ENCODE measurements at regions not wholly inside any gene's neighbourhood (a gene's known extent, or its start where the extent isn't known, plus 50 kb on each side); places are given as distances from the start of the nearest gene placed in this dataset.

- H3K9me3 Mint-ChIP-seq: no peaks in the 10 kb centered on the region
- H3K4me3 Mint-ChIP-seq: no peak overlapping the region
- DNase-seq (ENCODE audit: extremely low spot score, unreplicated experiment): no peak
- H3K36me3 Mint-ChIP-seq: no peaks in the 10 kb centered on the region
- H3K27me3 Mint-ChIP-seq: no peaks in the 10 kb centered on the region
- no peak overlapping the region for H3K27ac Mint-ChIP-seq
- H3K4me1 Mint-ChIP-seq (ENCODE audit: unreplicated experiment): no peaks in the 10 kb centered on the region
- TF ChIP-seq CTCF (conservative IDR thresholded peaks at IDR 0.05): no peak
These were observed 144.2 kb upstream of the CEP162 start for GRCh38 chr6:84371681-84372080.

DNA sequence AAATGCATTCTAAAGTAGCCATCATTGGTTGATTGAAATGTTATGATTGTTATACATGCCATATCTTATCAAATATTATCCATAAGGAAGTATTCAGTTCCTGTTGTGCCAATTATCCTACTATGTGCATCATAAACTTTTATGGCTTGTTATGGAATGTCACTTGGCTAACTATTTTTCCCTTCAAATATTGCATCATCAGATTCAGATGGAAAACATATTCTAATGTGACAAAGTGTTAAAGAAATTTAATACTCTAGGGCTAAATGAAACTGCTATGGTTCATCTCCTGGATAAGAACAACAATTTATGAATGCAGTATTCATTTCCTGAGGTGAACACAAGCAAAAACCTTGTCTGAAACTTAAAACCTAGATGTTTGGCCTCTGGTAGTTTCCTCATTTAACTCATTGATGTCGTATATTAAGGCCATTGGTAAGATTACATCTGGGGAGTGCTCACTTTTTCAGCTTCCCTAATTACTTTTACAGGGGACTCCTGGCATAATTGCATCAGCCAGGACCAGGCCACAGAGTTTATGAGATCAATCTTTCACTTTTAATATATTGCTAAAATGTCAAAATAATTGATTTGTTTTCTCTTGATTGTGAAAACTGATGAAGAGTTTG lies 134.9 kb upstream of the CEP162 start:
- no peak for DNase-seq (ENCODE audit: extremely low spot score, unreplicated experiment)
- Mint-ChIP-seq H3K27ac (no peak overlapping the region), H3K9me3 (no peaks in the 10 kb centered on the region), H3K36me3 (no peaks in the 10 kb centered on the region), H3K4me3 (no peak overlapping the region), H3K4me1 (ENCODE audit: unreplicated experiment) (no peaks in the 10 kb centered on the region), H3K27me3 (no peaks in the 10 kb centered on the region)
- TF ChIP-seq CTCF (conservative IDR thresholded peaks at IDR 0.05): no peak

DNA sequence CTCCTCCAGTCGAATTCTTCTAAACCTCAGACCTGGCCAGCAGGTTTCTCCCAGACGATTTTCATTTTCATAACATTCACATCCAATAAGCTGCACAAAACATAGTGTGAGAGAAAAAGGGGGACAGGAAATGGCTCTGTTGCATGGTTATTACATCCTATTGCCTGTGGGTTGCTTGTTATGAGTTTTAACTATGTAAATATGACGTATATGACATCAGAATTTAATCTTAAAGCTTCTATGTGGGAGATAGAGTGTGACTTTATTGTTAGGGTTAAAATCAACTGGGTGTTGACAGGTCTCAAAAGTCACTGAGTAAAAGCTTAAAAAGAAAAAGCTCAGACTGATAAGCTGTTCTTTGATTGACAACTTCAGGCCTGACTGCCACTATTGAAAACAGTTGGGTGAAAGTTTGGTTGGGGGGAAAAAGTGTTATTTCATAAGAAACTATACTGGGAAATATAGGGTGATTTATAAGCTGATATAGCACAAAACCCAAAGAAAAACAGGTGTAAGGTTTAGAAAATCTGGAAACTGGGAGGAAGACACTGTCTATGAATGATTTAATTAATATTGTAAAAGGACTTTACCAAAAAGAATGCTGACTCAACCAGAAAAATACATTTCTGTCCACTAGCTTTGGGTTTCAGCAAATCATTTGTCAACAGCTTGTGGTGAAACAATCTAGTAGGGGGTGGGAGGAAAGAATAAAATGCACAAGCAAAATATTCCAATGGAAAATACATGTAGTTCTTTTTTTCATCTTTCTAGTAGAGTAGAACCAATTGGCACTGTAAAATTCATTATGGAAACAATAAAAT lies 134.1 kb upstream of the CEP162 start:
- Mint-ChIP-seq H3K9me3 (no peaks in the 10 kb centered on the region), H3K27ac (no peak overlapping the region), H3K4me1 (ENCODE audit: unreplicated experiment) (no peaks in the 10 kb centered on the region), H3K36me3 (no peaks in the 10 kb centered on the region), H3K27me3 (no peaks in the 10 kb centered on the region), H3K4me3 (no peak overlapping the region)
- DNase-seq (ENCODE audit: extremely low spot score, unreplicated experiment): no peak
- no peak for TF ChIP-seq CTCF (conservative IDR thresholded peaks at IDR 0.05)

DNA sequence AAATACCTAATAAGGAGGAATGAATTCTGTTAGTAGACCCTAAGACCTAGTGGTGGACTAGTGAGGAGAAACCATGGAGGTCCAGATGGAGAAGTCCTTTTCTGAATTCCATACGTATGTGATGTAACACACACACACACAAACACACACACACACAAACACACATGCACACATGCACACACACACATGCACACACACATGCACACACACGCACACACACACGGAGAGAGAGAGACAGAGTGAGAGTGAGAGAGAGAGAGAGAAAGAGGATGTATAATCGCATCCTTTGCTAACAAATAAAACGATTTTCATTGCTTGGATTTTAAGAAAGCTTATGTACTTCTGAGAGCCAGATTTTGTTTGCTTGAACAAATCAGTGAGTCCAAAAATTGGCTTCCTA lies 132.6 kb upstream of the CEP162 start:
- Mint-ChIP-seq H3K9me3 (no peaks in the 10 kb centered on the region), H3K27me3 (no peaks in the 10 kb centered on the region), H3K36me3 (no peaks in the 10 kb centered on the region), H3K27ac (no peak overlapping the region), H3K4me3 (no peak overlapping the region), H3K4me1 (ENCODE audit: unreplicated experiment) (no peaks in the 10 kb centered on the region)
- DNase-seq (ENCODE audit: extremely low spot score, unreplicated experiment): no peak
- TF ChIP-seq CTCF (conservative IDR thresholded peaks at IDR 0.05): no peak

DNA sequence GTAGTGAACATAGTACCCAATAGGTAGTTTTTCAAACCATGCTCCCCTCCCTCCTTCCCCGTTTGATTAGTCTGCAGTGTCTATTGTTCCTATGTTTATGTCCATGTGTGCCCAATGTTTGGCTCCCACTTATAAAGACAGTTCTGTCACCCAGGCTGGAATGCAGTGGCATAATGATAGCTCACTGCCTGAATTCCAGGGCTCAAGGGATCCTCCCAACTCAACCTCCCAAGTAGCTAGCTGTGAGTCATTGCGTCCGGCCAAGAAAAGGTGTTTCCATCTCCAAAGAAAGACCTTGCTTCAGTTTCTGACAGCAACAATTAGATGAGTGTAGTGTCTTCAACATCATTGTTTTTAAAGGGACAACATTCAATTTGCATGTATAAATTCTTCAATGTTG lies 131.1 kb upstream of the CEP162 start:
- H3K4me3 Mint-ChIP-seq: no peak overlapping the region
- H3K27ac Mint-ChIP-seq: no peak overlapping the region

More for the DNA sequence above, 131.1 kb upstream of the CEP162 start:
- H3K9me3 Mint-ChIP-seq: no peaks in the 10 kb centered on the region
- TF ChIP-seq CTCF (conservative IDR thresholded peaks at IDR 0.05): no peak
- peaks cover 5% of the 10 kb centered on the region for H3K4me1 Mint-ChIP-seq (ENCODE audit: unreplicated experiment)
- H3K36me3 Mint-ChIP-seq: no peaks in the 10 kb centered on the region
- DNase-seq (ENCODE audit: extremely low spot score, unreplicated experiment): no peak
- no peaks in the 10 kb centered on the region for H3K27me3 Mint-ChIP-seq

Measured in type B pancreatic cell (in vitro differentiated cells).